ENCODE measurements at regions not wholly inside any gene's neighbourhood (a gene's known extent, or its start where the extent isn't known, plus 50 kb on each side); places are given as distances from the start of the nearest gene placed in this dataset.
"Not testable (repeated sequence)": the region's sequence is repeated elsewhere in the genome, so short reads cannot be mapped to it uniquely, and the experiment has no call there.

DNA sequence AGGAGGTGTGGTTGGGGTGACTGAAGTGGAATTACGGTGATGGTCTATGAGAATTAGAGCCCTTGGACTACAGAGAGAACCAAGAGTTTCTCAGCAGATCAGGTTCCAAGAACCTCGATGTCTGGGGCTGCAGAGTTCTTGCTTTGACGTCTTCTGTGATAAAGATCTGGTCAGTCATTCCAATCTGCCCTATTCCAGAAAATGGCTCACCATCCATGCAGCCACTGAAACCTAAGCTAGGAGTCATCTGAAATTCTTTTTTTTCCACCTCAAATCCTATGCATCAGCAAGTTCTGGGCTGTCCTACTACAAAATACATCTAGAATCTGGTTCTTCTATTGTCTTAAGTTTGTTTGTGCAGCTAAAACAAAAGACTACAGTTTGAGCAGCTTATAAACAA is 254.4 kb upstream of the PGRMC2 start:
- FAIRE-seq (no peak), DNase-seq (ENCODE audit: low read depth) (no peak)
- Histone ChIP-seq H3K27me3 (ENCODE audit: control insufficient read depth, insufficient read depth, low read length) (no peaks in the 10 kb centered on the region), H3K36me3 (ENCODE audit: control insufficient read depth, insufficient read depth, low read length) (no peaks in the 10 kb centered on the region), H3K4me3 (ENCODE audit: low read depth, low read length) (no peak overlapping the region)
- TF ChIP-seq, protein P1, sequence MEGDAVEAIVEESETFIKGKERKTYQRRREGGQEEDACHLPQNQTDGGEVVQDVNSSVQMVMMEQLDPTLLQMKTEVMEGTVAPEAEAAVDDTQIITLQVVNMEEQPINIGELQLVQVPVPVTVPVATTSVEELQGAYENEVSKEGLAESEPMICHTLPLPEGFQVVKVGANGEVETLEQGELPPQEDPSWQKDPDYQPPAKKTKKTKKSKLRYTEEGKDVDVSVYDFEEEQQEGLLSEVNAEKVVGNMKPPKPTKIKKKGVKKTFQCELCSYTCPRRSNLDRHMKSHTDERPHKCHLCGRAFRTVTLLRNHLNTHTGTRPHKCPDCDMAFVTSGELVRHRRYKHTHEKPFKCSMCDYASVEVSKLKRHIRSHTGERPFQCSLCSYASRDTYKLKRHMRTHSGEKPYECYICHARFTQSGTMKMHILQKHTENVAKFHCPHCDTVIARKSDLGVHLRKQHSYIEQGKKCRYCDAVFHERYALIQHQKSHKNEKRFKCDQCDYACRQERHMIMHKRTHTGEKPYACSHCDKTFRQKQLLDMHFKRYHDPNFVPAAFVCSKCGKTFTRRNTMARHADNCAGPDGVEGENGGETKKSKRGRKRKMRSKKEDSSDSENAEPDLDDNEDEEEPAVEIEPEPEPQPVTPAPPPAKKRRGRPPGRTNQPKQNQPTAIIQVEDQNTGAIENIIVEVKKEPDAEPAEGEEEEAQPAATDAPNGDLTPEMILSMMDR (IDR thresholded peaks at IDR 0.05; ENCODE audit: insufficient read depth, low read length, severe bottlenecking) = no peak

DNA sequence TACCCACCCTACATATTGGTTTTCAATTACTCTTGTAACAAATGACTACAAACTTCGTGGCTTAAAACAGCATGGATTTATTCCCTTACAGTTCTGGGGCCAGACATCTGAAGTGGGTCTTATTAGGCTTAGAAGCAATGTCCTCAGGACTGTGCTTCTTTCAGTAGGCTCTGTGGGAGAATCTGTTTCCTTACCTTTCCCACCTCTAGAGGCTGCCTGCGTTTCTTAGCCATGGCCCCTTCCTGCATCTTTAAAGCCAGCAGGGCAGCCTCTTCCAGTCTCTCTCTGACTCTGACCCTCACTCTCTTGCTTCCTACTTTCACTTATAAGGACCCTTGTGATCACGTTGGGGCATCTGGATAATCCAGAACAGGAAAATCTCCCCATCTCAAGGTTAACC is 252.5 kb upstream of the PGRMC2 start:
- FAIRE-seq (peak; percentile 23), DNase-seq (ENCODE audit: low read depth) (no peak)
- Histone ChIP-seq H3K27me3 (ENCODE audit: control insufficient read depth, insufficient read depth, low read length) (no peaks in the 10 kb centered on the region), H3K4me3 (ENCODE audit: low read depth, low read length) (no peak overlapping the region), H3K36me3 (ENCODE audit: control insufficient read depth, insufficient read depth, low read length) (no peaks in the 10 kb centered on the region)
- TF ChIP-seq, protein P1 (IDR thresholded peaks at IDR 0.05; ENCODE audit: insufficient read depth, low read length, severe bottlenecking) = no peak

DNA sequence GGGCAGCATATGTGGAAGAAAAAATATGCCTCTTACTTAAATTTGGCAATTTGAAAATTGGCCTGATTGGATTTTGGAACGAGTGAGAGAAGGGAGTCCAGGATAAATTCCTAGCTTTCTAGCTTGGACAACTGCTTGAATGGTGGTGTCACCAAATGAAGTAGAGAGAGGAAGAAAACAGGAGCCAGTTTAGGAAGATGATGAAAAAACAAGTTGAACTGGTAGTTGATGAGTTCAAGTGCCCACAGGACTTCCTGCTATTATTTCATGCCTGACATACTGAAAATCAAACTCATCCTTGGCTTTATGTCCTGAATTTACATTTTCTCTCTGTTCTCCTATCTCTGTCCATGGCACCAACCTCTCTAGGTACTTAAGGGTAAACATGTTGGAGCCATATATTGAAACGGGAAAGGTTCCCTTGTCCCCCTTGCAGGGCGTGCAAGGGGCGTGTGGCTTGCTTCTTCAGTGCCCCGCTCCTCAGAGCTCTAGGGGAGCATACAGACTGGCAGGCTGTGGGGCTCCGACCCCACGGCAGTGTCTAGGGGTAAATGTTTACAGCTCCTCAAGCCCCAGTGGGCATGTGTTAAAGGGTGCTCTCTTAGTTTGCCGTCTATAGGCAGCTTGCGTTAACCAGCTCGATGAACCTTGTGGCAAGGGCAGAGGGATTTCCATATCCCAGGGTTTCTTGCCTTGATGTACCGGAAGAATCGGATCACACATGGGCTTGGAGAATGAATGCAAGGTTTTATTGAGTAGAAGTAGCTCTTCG is 250.7 kb upstream of the PGRMC2 start:
- DNase-seq (ENCODE audit: low read depth) (peak; percentile 23), FAIRE-seq (peak; percentile 70)
- no peak overlapping the region for H3K4me3 ChIP-seq (ENCODE audit: low read depth, low read length)
- TF ChIP-seq, protein P1 (IDR thresholded peaks at IDR 0.05; ENCODE audit: insufficient read depth, low read length, severe bottlenecking) = no peak
- H3K36me3 ChIP-seq (ENCODE audit: control insufficient read depth, insufficient read depth, low read length) = no peaks in the 10 kb centered on the region
- H3K27me3 ChIP-seq (ENCODE audit: control insufficient read depth, insufficient read depth, low read length) = no peaks in the 10 kb centered on the region

DNA sequence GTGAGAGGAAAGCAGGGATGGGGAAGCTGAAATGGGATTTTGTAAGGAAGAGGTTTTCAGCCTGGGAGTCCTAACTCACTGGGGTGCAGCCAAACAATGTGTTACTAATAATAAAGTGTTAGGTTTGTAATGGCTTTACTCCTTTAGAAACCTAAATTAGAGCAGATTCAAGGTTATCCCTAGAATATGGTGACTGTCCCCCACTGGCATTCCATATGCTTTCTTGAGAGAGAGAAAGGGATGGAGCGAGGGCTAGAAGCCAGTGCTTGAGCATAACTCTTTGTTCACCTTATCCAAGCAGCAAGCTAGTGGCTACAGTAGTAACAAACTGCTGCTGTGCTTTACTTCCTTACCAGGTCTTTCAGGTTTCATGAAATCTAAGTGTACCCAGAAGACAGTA is 249.1 kb upstream of the PGRMC2 start:
- DNase-seq (ENCODE audit: low read depth) = no peak
- no peaks in the 10 kb centered on the region for H3K36me3 ChIP-seq (ENCODE audit: control insufficient read depth, insufficient read depth, low read length)
- no peaks in the 10 kb centered on the region for H3K27me3 ChIP-seq (ENCODE audit: control insufficient read depth, insufficient read depth, low read length)
- H3K4me3 ChIP-seq (ENCODE audit: low read depth, low read length) = no peak overlapping the region
- peak; percentile 47 for FAIRE-seq
- TF ChIP-seq, protein P1 (IDR thresholded peaks at IDR 0.05; ENCODE audit: insufficient read depth, low read length, severe bottlenecking) = no peak

DNA sequence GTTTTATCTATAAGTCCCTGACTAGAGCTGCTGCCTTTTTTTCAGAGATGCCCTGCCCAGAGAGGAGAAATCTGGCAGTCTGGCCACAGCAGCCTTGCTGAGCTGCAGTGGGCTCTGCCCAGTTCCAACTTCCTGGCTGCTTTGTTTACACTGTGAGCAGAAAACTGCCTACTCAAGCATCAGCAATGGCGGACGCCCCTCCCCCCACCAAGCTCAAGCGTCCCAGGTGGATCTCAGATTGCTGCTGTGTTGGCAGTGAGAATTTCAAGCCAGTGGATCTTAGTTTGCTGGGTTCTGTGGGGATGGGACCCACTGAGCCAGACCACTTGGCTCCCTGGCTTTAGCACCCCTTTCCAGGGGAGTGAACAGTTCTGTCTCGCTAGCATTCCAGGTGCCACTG is 247.9 kb upstream of the PGRMC2 start:
- not testable (repeated sequence) for H3K4me3 ChIP-seq (ENCODE audit: low read depth, low read length); FAIRE-seq; H3K27me3 ChIP-seq (ENCODE audit: control insufficient read depth, insufficient read depth, low read length); H3K36me3 ChIP-seq (ENCODE audit: control insufficient read depth, insufficient read depth, low read length)
- DNase-seq (ENCODE audit: low read depth) = peak; percentile 29

DNA sequence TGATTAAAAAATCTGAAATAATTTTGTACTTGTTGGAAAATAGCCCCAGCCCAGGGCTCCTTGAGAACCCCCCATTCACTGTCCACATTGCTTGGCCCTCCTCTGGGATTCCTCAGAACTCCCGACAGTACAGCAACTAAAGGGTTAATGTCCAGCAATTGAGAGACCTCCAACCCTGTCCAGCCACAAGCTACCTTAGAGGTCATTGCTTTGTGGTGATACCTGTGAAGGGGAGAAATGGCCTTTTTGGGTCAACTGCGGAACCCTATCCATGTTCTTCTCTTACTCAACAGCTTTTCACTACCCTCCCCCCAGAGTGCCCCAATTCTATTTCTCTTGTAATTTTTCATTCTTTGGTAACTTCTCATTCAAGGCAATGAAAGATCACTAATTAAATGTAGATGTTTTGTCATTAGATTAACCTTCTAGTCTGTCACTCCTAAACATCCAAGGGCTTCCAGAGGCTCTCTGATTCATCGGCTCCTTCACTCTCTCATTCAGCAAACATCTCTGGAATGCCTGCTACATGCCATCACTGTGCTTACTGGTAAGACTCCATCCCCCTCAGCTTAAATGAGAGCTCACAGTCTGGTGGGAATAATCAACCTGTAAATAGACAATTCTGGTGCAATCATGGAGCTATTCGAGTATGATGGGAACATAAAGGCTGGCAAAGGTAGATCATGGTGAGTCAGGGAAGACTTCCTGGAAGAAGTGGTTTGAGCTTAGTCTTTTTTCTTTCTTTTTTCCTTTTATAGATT is 241.4 kb upstream of the PGRMC2 start:
- DNase-seq (ENCODE audit: low read depth) = peak; percentile 97
- no peak for FAIRE-seq
- H3K27me3 ChIP-seq (ENCODE audit: control insufficient read depth, insufficient read depth, low read length) = no peaks in the 10 kb centered on the region
- no peaks in the 10 kb centered on the region for H3K36me3 ChIP-seq (ENCODE audit: control insufficient read depth, insufficient read depth, low read length)
- TF ChIP-seq, protein P1 (IDR thresholded peaks at IDR 0.05; ENCODE audit: insufficient read depth, low read length, severe bottlenecking) = no peak
- H3K4me3 ChIP-seq (ENCODE audit: low read depth, low read length) = no peak overlapping the region

All from bronchial epithelial cell (primary cell).